ENCODE measurements at regions not wholly inside any gene's neighbourhood (a gene's known extent, or its start where the extent isn't known, plus 50 kb on each side); places are given as distances from the start of the nearest gene placed in this dataset.
"Not testable (repeated sequence)": the region's sequence is repeated elsewhere in the genome, so short reads cannot be mapped to it uniquely, and the experiment has no call there.

DNA sequence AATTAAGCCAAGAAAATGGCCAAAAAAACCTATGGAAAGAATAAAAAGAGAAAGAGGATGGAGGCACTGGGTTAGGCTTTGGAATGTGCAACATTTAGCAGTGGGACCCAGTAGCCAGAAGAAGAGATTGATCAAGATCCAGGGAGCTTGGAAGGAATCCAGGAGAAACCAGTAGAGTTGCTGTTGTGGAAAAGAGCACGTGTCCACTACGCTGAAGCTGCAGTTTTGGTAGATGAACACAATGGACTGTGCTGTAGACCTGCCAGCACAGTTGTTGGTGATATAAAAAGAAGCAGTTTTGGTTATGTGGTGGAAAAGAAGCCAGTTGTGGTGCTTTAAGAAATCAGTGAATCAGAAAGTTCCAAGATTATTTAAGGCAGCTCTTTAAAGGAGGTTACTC, 802.2 kb upstream of the POM121L12 start:
- DNase-seq = no peak

GRCh38 chr7:52211930-52212329, 823.5 kb upstream of the POM121L12 start:
- no peak for DNase-seq

DNA sequence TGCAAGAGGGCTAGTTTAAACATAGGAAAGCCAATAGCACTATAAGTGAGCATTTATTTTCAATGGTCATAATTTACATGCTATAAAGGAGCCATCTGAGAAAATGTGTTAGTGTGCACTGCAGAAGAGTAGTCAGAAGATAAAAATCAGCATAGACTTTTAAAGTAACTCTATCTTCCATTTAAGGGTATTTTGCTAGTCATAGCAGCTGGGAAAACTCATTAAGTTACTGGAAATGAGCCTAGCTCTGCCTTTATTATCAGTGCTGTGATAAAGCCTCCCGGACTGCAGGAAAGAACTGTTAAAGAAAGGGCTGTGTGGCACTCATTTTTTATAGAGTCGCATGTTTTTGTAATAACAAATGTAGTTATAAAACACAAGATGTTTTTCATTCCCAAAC, 825.8 kb upstream of the POM121L12 start:
- no peak for DNase-seq

DNA sequence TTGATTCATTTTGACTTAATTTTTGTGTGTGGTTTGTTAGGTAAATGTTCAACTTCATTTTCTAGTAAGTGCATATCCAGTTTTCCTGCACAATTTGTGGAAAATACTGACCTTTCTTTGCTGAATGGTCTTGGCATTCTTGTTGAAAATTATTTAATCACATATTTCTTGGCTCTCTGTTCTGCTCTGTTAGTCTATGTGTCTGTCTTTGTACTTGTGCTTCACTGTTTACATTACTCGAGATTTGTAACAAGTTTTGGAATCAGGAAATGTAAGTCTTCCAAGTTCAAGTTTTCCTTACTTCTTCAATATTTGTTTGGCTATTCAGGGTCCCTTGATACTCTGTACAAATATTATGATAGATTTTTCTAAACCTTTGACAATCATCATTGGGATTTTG, 838.2 kb upstream of the POM121L12 start:
- no peak for DNase-seq

DNA sequence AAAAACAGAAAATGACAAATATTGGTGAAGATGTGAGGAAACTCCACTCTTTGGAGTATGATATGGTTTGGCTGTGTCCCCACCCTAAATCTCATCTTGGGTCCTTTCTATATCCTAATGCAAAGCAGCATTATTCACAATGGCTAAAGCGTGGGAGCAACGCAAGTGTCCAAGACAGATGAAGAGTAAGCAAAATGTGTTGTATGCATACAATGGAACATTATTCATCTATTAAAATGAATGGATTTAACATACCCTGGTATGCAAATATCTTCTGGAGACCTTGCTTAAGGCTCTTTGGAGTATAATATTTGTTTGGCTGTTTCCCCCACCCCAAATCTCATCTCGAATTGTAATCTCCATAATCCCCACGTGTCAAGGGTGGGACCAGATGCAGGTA, 839.8 kb upstream of the POM121L12 start:
- no peak for DNase-seq

DNA sequence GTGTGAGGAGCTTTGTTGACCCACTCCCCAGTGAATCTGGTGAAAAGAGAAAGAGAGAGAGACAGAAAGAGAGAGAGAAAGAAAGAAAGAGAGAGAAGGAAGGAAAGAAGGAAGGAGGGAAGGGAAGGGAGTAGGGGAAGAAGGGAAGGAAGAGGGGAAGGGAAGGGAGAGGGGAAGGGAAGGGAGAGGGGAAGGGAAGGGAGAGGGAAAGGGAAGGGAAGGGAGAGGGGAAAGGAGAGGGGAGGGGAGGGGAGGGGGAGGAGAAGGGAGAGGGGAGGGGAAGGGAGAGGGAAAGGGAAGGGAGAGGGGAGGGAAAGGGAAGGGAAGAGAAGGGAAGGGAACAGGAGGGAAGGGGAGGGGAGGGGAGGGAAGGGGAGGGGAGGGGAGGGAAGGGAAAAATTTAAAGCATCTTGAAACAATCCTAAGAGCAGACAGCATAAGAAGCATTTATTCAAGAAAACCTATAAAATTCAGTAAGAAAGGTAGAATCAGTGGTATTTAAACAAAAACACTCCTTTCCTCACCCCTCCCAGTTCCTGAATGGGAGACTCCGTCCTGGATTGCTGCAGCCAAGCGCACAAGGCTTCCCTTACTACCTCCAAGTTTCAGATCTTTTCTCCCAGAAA, 846.2 kb upstream of the POM121L12 start:
- DNase-seq = no peak

DNA sequence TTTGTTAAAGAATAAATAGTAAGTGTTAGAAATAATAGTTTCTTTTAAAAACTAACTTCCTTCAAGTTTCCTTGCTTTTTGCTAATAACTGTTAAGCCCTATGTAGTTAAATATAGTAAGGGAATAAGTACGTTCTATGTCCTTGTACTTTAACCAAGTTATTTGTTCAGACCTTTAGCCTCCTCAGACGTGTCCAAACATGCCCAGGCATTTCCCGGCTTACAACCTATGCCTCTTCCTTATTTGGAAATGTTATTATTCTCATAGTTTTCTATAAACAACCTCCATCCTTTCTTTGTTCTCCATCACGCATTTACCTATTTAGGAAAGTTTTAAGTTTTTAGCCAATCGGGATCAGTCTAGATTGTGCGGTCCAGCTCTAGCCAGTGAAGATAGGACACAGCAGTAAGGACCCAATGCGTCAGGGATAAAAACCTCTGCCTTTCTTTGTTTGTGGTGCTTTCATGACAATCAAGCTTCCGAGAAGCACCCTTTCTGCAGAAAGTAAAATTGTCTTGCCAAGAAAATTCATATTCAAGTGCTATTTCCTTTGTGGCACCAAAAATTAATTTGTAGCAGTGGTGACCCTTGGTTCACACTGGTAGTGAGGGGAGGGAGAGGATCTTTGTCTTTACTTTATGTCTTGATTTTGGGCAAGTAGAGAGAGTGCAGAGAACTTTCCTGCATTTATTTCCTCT, 851.3 kb upstream of the POM121L12 start:
- no peak for DNase-seq

- no peak for DNase-seq
Measured at GRCh38 chr7:52179934-52180333, 855.5 kb upstream of the POM121L12 start.

GRCh38 chr7:52168085-52168484, 851.5 kb upstream of the COBL start:
- DNase-seq = peak in 1 of 2 experiments; percentile 0

DNA sequence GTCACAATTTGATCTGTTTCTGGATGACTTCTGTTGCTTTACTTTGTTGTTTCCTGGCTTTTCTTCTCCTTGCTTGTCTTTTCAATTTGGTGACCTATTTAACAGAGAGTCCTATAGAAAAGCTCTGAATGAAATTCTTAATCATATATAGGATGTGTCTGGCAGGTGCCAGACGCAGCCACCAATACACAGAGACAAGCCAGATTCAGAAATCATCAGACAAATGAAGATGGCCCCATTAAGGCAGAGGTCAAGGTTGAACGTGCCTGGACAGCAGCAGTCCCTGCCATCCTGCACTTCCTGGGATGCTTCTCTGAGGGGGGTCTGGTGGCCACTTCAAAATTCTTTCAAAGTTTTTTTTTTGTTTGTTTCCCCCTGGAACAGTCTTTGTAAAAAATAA, 846.7 kb upstream of the COBL start:
- no peak for DNase-seq

DNA sequence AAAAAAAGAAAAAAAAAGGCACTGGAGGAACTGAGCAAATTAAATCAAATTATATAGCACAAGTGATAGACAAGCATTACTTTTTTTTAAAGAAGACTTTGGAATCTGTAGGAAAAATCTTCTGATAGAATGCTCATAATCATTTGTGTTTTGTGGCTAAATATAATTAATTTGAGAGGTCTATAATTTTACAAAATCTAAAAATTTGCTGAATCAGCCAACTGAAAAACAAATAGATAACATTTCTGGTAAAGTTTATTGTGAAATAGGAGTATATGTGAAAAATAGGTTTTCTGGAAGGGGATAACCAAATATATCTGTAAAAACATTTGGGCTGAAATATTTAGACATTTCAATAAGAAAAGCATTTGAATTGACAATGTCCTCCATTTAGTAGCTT, 844.9 kb upstream of the COBL start:
- no peak for DNase-seq

GRCh38 chr7:52159421-52159820, 842.8 kb upstream of the COBL start:
- DNase-seq = not testable (repeated sequence)

GRCh38 chr7:52154382-52154781, 837.8 kb upstream of the COBL start:
- no peak for DNase-seq

DNA sequence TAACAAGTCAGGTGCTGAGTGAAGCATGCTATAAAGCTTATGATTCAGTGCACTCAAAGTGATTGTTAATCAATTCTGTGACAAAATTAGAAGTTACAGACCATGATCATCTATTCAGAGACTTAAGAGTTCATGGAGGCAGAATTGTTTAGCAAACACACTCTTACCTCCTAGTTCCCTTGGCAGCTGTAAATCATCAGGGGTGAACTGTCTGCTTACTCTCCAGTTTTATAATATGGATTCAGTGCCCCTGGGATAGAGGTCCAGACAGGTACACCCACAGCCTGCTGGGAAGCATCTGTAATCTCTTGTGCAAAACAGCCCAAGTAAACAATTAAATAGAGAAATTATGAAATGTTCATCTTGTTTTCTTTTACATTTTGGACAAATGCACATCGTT, 835.0 kb upstream of the COBL start:
- DNase-seq = no peak

- no peak for DNase-seq
Measured at GRCh38 chr7:52150952-52151351, 834.3 kb upstream of the COBL start.

DNA sequence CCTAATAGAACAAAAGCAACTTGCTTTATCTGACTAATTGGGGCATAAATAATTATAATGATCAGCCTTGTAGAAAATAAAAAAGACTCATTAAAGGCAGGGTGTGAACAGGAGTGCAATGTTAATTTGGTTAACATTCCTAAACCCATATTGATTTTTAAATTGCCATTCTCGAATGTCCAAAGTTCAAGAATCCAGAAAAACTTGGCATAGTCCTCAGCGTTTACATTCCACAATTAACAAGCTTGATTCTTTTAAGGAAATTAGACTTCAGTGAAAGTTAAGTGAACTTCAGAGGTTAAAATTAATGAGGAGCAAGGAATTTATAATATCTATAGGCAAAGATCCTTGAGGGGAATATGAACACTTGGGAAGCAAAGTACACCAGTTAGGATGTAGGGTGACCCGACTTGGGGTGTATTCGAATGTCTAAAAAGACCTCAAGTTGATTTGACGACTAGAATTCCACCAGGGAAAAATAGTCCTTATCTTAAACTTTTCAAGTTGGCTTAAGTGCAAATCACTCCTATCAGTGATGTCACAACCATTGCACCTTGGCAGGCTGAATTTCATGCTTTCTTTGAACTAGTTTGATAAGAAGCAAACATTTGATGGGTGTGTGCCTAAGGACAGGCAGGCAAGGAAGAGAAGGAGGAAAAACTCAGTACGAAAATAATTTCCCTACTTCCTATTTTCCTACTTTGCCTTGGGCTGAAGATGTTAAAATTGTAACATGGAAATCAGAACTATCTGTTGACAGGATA, 830.4 kb upstream of the COBL start:
- DNase-seq = no peak

DNA sequence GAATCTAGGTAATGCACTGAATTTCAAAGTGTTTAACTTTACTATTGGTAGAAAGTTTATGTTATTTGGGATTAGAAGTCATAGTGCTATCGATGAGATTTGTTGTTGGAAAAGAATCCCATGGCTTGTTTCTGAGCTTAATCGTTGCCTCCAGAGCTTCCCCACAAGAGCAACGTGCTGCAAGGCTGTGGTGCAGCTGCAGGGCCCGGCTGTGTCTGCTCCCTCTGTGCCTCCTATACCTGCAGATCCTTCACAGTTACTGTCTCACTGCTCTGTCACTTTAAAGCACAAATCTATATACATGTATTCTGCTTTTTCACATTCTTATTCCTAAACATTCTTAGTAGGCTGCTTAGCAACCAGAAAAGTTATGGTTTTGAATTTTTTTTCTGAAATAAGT, 826.6 kb upstream of the COBL start:
- DNase-seq = no peak

DNA sequence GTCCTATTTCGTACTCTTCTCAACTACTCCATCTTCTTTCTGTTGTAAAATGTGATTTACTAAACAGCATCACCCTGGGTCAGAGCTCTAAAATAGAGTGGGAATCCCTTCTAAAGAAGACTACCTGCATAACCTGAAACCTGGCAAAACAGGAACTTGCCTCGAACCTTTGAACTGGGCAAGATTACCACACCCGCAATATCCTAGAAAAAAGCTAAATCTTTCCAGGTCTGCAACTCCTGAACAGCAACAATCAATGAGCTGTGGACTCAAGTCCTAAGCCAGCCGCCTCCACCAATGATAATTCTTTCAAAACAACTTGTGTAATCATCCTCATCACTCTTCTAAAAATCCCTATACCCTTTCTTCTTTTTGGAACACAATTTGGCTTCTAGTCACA, 824.2 kb upstream of the COBL start:
- DNase-seq = no peak

DNA sequence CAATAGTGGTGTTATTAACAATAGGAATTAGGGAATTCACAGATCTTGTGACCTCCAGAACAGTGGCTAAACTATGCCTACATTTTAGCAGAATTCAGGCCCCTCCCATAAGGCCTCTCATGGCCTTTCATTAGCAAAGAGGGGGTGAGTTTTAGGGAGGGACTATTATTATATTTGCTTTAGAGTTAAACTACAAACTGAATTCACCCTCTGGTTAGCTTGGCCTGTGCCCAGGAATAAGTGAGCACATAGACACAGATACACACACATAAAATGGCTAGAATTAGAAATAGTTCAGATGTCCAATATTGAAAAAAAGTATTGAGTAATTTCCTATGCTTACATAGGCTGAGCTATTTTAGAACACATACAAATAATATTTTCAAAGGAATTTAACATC, 818.8 kb upstream of the COBL start:
- no peak for DNase-seq

DNA sequence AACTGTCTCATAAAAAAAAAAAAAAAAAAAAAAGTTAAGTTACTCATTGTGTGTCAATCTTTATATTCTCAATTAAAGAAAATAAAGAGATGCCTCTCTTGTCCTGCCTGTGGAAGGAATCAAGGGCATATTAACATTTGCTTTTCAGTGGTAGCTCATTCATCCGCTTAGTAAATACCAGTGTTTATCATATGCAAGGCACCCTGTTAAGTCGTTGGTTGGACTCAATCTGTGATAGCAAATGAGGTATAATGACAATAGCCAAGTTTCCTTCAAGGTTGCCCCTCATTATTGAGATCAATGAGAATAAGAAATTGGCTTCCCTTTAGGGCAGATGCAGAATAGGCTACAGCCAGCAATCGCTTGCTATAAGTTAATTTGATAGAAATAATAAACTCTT, 812.7 kb upstream of the COBL start:
- no peak for DNase-seq

GRCh38 chr7:52120912-52121311, 804.3 kb upstream of the COBL start:
- no peak for DNase-seq

DNA sequence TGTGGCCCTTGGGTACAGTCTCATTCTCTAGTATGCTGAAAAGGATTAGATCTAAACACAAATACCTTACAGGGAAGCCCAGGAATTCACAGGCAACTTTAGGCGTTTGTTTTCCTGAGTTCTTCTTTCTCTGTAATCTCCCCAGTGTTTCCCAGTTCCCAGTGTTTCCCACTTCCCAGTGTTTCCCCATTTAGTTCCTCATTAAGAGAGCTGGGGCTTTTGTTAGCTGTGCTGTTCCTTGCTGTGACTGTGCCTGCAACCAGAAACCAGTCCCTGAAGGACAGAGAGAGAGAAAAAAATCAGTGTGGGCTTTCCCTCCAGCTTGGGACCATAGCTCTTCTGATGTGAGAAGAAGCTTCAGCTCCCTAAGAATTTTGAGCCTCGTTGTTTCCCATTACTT, 802.9 kb upstream of the COBL start:
- DNase-seq = no peak

GRCh38 chr7:52114509-52114908, 797.9 kb upstream of the COBL start:
- no peak for DNase-seq

GRCh38 chr7:52114056-52114455, 797.4 kb upstream of the COBL start:
- DNase-seq = no peak

Data from AML-193 (cell line).